Osteoblast (primary cell): ENCODE measurements at regions not wholly inside any gene's neighbourhood (a gene's known extent, or its start where the extent isn't known, plus 50 kb on each side); places are given as distances from the start of the nearest gene placed in this dataset.
A peak's percentile ranks its signal among the peaks of the same experiment; 100 is the strongest.

Source experiments
- DNase-seq: peaks from one replicate; pipeline ENCODE4 v3.0.0; 2011; ENCODE audit warnings: low spot score, mixed read lengths; ENCODE audit not compliant: insufficient read length; ENCODE audit errors: missing footprints
- H2AFZ ChIP-seq: 2 replicates; pipeline ENCODE4 v1.6.0; 2011; ENCODE audit warnings: mild to moderate bottlenecking, low read length
- H3K27ac ChIP-seq: 2 replicates; pipeline ENCODE4 v1.5.1; 2011; ENCODE audit warnings: mild to moderate bottlenecking, low read depth, low read length, moderate library complexity
- H3K27me3 ChIP-seq: 2 replicates; pipeline ENCODE4 v1.6.0; 2012; ENCODE audit warnings: mild to moderate bottlenecking, control low read depth, inconsistent platforms, low read length, moderate library complexity; ENCODE audit not compliant: insufficient read depth
- H3K36me3 ChIP-seq: 2 replicates; pipeline ENCODE4 v1.5.1; 2011; ENCODE audit warnings: mild to moderate bottlenecking, low read length, control low read depth, moderate library complexity; ENCODE audit not compliant: insufficient read depth
- H3K4me1 ChIP-seq: 2 replicates; pipeline ENCODE4 v1.5.1; 2011; ENCODE audit warnings: mild to moderate bottlenecking, low read length, control low read depth, moderate library complexity; ENCODE audit not compliant: insufficient read depth
- H3K4me2 ChIP-seq: 2 replicates; pipeline ENCODE4 v1.6.0; 2011; ENCODE audit warnings: mild to moderate bottlenecking, low read length; ENCODE audit not compliant: insufficient read depth
- H3K4me3 ChIP-seq: fragments of 200-600 bp; sonication (generic); 3 replicates; pipeline ENCODE4 v1.5.1; 2012; ENCODE audit warnings: mild to moderate bottlenecking, low read length, inconsistent platforms; ENCODE audit not compliant: insufficient read depth
- H3K79me2 ChIP-seq: 2 replicates; pipeline ENCODE4 v1.6.0; 2012; ENCODE audit warnings: mild to moderate bottlenecking, low read length, control low read depth, inconsistent platforms; ENCODE audit not compliant: insufficient read depth
- H3K9me3 ChIP-seq: 2 replicates; pipeline ENCODE4 v1.5.1; 2011; ENCODE audit warnings: low read depth, low read length, control low read depth
- H4K20me1 ChIP-seq: 2 replicates; pipeline ENCODE4 v1.6.0; 2012; ENCODE audit warnings: mild to moderate bottlenecking, low read length, control low read depth; ENCODE audit not compliant: insufficient read depth
- TF ChIP-seq, protein P1 (sequence below): IDR thresholded peaks from 2 replicates; pipeline ENCODE4 v1.5.1; 2011; ENCODE audit warnings: mild to moderate bottlenecking, low read depth, low read length, moderate library complexity; ENCODE audit errors: extremely low read depth

- no peak overlapping the region for H3K4me3 ChIP-seq
- no peaks in the 10 kb centered on the region for H3K27me3 ChIP-seq
- DNase-seq = no peak
- no peaks in the 10 kb centered on the region for H3K36me3 ChIP-seq
- H3K79me2 ChIP-seq = no peaks in the 10 kb centered on the region
- TF ChIP-seq, protein P1, sequence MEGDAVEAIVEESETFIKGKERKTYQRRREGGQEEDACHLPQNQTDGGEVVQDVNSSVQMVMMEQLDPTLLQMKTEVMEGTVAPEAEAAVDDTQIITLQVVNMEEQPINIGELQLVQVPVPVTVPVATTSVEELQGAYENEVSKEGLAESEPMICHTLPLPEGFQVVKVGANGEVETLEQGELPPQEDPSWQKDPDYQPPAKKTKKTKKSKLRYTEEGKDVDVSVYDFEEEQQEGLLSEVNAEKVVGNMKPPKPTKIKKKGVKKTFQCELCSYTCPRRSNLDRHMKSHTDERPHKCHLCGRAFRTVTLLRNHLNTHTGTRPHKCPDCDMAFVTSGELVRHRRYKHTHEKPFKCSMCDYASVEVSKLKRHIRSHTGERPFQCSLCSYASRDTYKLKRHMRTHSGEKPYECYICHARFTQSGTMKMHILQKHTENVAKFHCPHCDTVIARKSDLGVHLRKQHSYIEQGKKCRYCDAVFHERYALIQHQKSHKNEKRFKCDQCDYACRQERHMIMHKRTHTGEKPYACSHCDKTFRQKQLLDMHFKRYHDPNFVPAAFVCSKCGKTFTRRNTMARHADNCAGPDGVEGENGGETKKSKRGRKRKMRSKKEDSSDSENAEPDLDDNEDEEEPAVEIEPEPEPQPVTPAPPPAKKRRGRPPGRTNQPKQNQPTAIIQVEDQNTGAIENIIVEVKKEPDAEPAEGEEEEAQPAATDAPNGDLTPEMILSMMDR = no peak
- no peak overlapping the region for H3K27ac ChIP-seq
- H3K9me3 ChIP-seq = no peaks in the 10 kb centered on the region
- H2AFZ ChIP-seq = no peak overlapping the region
- no peaks in the 10 kb centered on the region for H3K4me1 ChIP-seq
- H3K4me2 ChIP-seq = no peak overlapping the region
- H4K20me1 ChIP-seq = no peaks in the 10 kb centered on the region
These were observed 51.7 kb downstream of the FAM50B start for GRCh38 chr6:3900744-3901336.

GRCh38 chr6:3902871-3903648 lies 53.9 kb downstream of the FAM50B start:
- no peak for DNase-seq
- no peaks in the 10 kb centered on the region for H4K20me1 ChIP-seq
- TF ChIP-seq, protein P1 = no peak
- H3K9me3 ChIP-seq = no peaks in the 10 kb centered on the region
- H2AFZ ChIP-seq = peak overlapping the region; percentile 6
- no peaks in the 10 kb centered on the region for H3K4me1 ChIP-seq
- no peaks in the 10 kb centered on the region for H3K36me3 ChIP-seq
- H3K4me3 ChIP-seq = no peak overlapping the region
- H3K4me2 ChIP-seq = no peak overlapping the region
- no peak overlapping the region for H3K27ac ChIP-seq
- no peaks in the 10 kb centered on the region for H3K79me2 ChIP-seq
- H3K27me3 ChIP-seq = no peaks in the 10 kb centered on the region

GRCh38 chr6:3904518-3904917 lies 55.3 kb downstream of the FAM50B start:
- H3K27me3 ChIP-seq = no peaks in the 10 kb centered on the region
- H3K4me1 ChIP-seq = peaks cover 2% of the 10 kb centered on the region
- TF ChIP-seq, protein P1 = no peak

DNA sequence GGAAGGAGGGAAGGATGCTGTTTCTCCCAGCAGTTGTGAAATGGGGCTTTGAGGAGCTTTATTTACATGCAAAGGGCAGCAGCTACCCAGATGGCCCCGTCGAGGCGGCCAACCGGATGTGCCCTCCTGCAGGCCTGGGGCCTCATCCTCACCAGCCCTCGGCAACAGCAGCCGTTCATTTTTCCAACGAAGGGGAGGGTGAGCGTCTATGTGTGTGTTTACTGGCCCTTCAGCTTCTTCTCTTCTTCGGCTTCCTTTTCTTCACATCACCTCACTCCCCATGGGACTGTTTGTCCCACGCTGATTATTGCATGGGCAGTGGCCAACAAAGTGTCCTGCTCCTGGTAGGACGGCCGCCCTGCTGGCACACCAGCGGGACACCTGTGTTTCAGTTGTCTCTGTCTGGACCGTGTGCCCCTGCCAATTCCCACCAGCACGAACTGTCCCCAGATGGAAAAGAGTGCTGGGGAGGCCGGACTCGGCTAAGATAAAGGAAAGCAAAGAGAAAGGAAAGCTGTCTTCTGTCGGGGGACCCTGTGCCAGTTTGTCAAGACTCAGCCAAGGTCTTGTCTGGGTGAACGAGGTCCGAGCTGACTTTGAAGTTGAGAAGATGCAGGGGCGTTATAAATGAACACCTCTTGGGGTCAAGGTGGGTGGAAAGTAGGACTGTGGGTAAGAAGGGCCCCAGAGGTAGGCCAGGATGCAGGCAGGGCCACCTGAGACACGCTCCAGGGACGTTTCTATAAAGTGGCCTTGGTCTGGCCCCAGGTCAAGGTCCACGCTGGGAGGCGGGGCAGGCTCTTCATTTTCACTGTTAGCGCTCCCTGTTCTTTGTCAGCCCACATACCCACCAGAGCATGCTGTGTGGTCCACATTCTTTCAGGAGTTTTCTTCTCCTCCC lies 57.0 kb downstream of the FAM50B start:
- Histone ChIP-seq H3K9me3 (no peaks in the 10 kb centered on the region), H3K27ac (no peak overlapping the region), H3K79me2 (no peaks in the 10 kb centered on the region), H3K27me3 (no peaks in the 10 kb centered on the region), H4K20me1 (no peaks in the 10 kb centered on the region), H3K4me2 (no peak overlapping the region), H3K4me1 (peaks cover 17% of the 10 kb centered on the region), H3K4me3 (no peak overlapping the region), H3K36me3 (no peaks in the 10 kb centered on the region), H2AFZ (no peak overlapping the region)
- DNase-seq = no peak
- TF ChIP-seq, protein P1 = no peak

More at GRCh38 chr6:3904518-3904917, 55.3 kb downstream of the FAM50B start:
- no peak overlapping the region for H3K4me3 ChIP-seq
- no peaks in the 10 kb centered on the region for H3K9me3 ChIP-seq
- no peak overlapping the region for H3K27ac ChIP-seq
- H3K79me2 ChIP-seq = no peaks in the 10 kb centered on the region
- no peak overlapping the region for H2AFZ ChIP-seq
- DNase-seq = no peak
- H3K36me3 ChIP-seq = no peaks in the 10 kb centered on the region
- H4K20me1 ChIP-seq = no peaks in the 10 kb centered on the region
- no peak overlapping the region for H3K4me2 ChIP-seq
